Suprapubic skin (tissue), 4 donors: ENCODE measurements at regions not wholly inside any gene's neighbourhood (a gene's known extent, or its start where the extent isn't known, plus 50 kb on each side); places are given as distances from the start of the nearest gene placed in this dataset.

Source experiments
- DNase-seq, 2 donors: peaks; one replicate each; pipeline ENCODE4 v3.0.0-alpha.2; 2019; ENCODE audit warnings: low spot score in 2 of 2
- H3K27ac ChIP-seq: fragments of 200-600 bp; sonication (generic); one replicate; pipeline ENCODE4 v1.5.1; 2019
- H3K27me3 ChIP-seq: fragments of 200-600 bp; sonication (generic); one replicate; pipeline ENCODE4 v1.5.1; 2019
- H3K36me3 ChIP-seq: fragments of 200-600 bp; sonication (generic); one replicate; pipeline ENCODE4 v1.5.1; 2019
- H3K4me1 ChIP-seq: fragments of 200-600 bp; sonication (generic); one replicate; pipeline ENCODE4 v1.5.1; 2019
- H3K4me3 ChIP-seq: fragments of 200-600 bp; sonication (generic); one replicate; pipeline ENCODE4 v1.5.1; 2019; ENCODE audit warnings: mild to moderate bottlenecking
- H3K9me3 ChIP-seq: fragments of 200-600 bp; sonication (generic); one replicate; pipeline ENCODE4 v1.5.1; 2019
- CTCF ChIP-seq, 2 donors: fragments of 200-600 bp in 1 of 2; fragments of 450-650 bp in 1 of 2; sonication (generic) in 1 of 2; IDR thresholded peaks; one replicate each; pipeline ENCODE4 v1.5.1; 2016 to 2019; ENCODE audit warnings: antibody characterized with exemption in 2 of 2, mild to moderate bottlenecking in 1 of 2, moderate library complexity in 1 of 2
- EP300 ChIP-seq: sonication (generic); formaldehyde crosslinking; IDR thresholded peaks from one replicate; pipeline ENCODE4 v1.6.1; 2017; ENCODE audit warnings: antibody characterized with exemption
- POLR2A ChIP-seq, 2 donors: fragments of 450-650 bp; IDR thresholded peaks; one replicate each; pipeline ENCODE4 v1.6.1; 2017; ENCODE audit warnings: antibody characterized with exemption in 2 of 2, mild to moderate bottlenecking in 2 of 2, moderate library complexity in 2 of 2
- POLR2AphosphoS5 ChIP-seq, 3 donors: sonication (generic); formaldehyde crosslinking; IDR thresholded peaks; one replicate each; pipeline ENCODE4 v1.6.1; 2017; ENCODE audit warnings: antibody characterized with exemption in 3 of 3
- WGBS: methylation state at CpG from one replicate; pipeline ENCODE4 v1.1.5; 2018; 5-methylcytosine and 5-hydroxymethylcytosine counted together

DNA sequence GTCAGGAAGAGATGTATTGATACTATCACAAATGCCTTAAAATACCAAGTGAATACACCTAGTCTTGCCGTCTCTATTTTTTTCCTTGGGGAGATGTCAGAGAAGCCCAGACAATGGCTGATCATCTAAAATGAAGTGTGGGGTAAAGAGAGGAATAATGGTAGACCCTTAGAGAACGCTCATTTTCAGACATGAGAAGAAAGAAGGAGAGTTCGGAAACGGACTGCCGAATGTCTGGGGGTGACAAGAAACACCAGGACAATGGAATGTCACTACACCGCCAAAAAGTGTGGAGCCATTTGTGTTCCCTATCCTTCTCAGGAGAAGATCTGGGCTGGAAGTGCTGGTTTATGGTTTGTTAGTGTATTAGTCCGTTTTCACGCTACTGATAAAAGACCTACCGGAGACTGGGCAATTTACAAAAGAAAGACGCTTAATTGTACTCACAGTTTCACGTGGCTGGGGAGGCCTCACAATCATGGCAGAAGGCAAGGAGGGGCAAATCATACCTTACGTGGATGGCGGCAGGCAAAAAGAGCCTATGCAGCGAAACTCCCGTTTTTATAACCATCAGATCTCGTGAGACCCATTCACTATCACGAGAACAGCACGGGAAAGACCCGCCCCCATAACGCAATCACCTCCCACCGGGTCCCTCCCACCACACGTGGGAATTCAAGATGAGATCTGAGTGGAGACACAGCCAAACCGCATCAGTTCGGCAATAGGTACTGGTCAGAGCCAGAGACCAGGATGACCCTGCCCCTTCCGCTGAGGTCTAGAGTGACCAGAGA, 743.7 kb downstream of the GALR1 start:
- Histone ChIP-seq H3K36me3 (no peaks in the 10 kb centered on the region), H3K9me3 (no peaks in the 10 kb centered on the region), H3K4me3 (no peak overlapping the region), H3K4me1 (no peaks in the 10 kb centered on the region), H3K27me3 (no peaks in the 10 kb centered on the region), H3K27ac (no peak overlapping the region)
- no peak for DNase-seq
- TF ChIP-seq POLR2AphosphoS5 (IDR thresholded peaks at IDR 0.05) (no peak), EP300 (no peak), POLR2A (IDR thresholded peaks at IDR 0.05) (no peak), CTCF (IDR thresholded peaks at IDR 0.05) (no peak)
- WGBS: 93% methylated on average over 25 of the region's 25 CpGs

- Histone ChIP-seq H3K27ac (no peak overlapping the region), H3K27me3 (no peaks in the 10 kb centered on the region), H3K4me1 (no peaks in the 10 kb centered on the region), H3K4me3 (no peak overlapping the region), H3K36me3 (no peaks in the 10 kb centered on the region), H3K9me3 (no peaks in the 10 kb centered on the region)
- WGBS: 73% methylated on average over 3 of the region's 3 CpGs
- TF ChIP-seq POLR2AphosphoS5 (IDR thresholded peaks at IDR 0.05) (no peak), EP300 (no peak)
- DNase-seq: no peak
Measured at GRCh38 chr18:77995593-77995992, 745.9 kb downstream of the GALR1 start.

DNA sequence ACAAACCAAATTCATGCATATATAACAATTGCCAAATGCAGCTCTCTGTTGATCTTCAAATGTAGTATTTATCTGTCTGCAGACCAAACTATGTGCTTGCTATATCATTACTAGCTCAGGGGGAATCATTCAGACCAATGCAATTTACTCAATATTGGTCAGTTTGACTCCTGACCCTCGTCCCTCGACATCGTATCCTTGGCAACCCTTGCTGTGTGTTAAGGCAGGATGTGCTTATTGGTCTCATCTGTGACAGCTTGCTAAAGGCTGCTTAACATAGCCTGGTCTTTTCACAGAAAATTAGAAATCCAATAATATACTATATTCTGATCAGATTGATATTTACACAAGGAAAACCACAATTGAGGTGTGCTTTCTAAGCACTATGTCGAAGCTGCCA, 747.1 kb downstream of the GALR1 start:
- DNase-seq: no peak
- H3K36me3 ChIP-seq: no peaks in the 10 kb centered on the region
- H3K4me1 ChIP-seq: no peaks in the 10 kb centered on the region
- no peaks in the 10 kb centered on the region for H3K27me3 ChIP-seq
- 76% methylated on average over 4 of the region's 4 CpGs for WGBS
- H3K4me3 ChIP-seq: no peak overlapping the region
- no peak overlapping the region for H3K27ac ChIP-seq
- no peaks in the 10 kb centered on the region for H3K9me3 ChIP-seq
- TF ChIP-seq POLR2AphosphoS5 (IDR thresholded peaks at IDR 0.05) (no peak), POLR2A (IDR thresholded peaks at IDR 0.05) (no peak), EP300 (no peak), CTCF (IDR thresholded peaks at IDR 0.05) (no peak)

DNA sequence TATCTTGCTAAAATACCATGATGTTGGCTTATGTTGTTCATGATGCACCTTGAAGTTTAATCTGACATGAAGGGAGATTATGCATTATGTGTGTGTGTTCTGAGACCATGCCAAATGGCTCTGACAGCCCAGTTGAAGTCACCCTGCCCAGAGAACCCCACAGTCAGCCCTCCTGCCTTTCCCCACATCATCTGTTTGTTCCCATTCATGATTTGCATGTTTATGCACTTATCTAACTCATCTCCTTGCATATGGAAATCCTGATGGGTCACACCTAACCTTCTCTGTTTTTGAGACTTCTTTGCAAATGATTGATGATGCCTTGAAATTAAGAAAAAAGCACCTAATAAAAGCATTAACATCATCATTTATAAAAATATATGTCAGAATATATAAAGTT, 752.2 kb downstream of the GALR1 start:
- H3K36me3 ChIP-seq: no peaks in the 10 kb centered on the region
- no peak for TF ChIP-seq POLR2A (IDR thresholded peaks at IDR 0.05)
- TF ChIP-seq EP300: no peak
- no peak for TF ChIP-seq POLR2AphosphoS5 (IDR thresholded peaks at IDR 0.05)
- no peak for TF ChIP-seq CTCF (IDR thresholded peaks at IDR 0.05)
- H3K9me3 ChIP-seq: no peaks in the 10 kb centered on the region
- H3K4me1 ChIP-seq: no peaks in the 10 kb centered on the region
- no peak overlapping the region for H3K4me3 ChIP-seq
- no peak overlapping the region for H3K27ac ChIP-seq
- DNase-seq: no peak
- H3K27me3 ChIP-seq: peaks cover 11% of the 10 kb centered on the region

- Histone ChIP-seq H3K36me3 (no peaks in the 10 kb centered on the region), H3K9me3 (no peaks in the 10 kb centered on the region), H3K27me3 (peaks cover 11% of the 10 kb centered on the region), H3K27ac (no peak overlapping the region), H3K4me3 (no peak overlapping the region), H3K4me1 (no peaks in the 10 kb centered on the region)
- no peak for DNase-seq
- TF ChIP-seq POLR2AphosphoS5 (IDR thresholded peaks at IDR 0.05) (no peak), CTCF (IDR thresholded peaks at IDR 0.05) (no peak), POLR2A (IDR thresholded peaks at IDR 0.05) (no peak), EP300 (no peak)
- WGBS: 27% methylated on average over 9 of the region's 9 CpGs
Measured at GRCh38 chr18:78006006-78006773, 756.5 kb downstream of the GALR1 start.
